Neural cell (in vitro differentiated cells): ENCODE measurements at regions not wholly inside any gene's neighbourhood (a gene's known extent, or its start where the extent isn't known, plus 50 kb on each side); places are given as distances from the start of the nearest gene placed in this dataset.

ENCODE experiments used
- H2AFZ ChIP-seq: fragments of 200-600, 300-800 bp; sonication (generic), shearing (Covaris generic); 2 replicates; pipeline ENCODE4 v1.6.0; 2014; ENCODE audit warnings: low read depth, mild to moderate bottlenecking, antibody characterized with exemption, low read length, moderate library complexity
- H3F3A ChIP-seq: fragments of 200-600 bp; shearing (Covaris generic); 2 replicates; pipeline ENCODE4 v1.6.1; 2016; ENCODE audit warnings: mild to moderate bottlenecking, moderate library complexity, mixed read lengths, antibody characterized with exemption, low read length; ENCODE audit not compliant: insufficient read depth, poor library complexity, severe bottlenecking
- H3K27ac ChIP-seq: fragments of 200-600, 300-800 bp; sonication (generic), shearing (Covaris generic); 2 replicates; pipeline ENCODE4 v1.5.1; 2014; ENCODE audit warnings: mild to moderate bottlenecking, low read length, moderate library complexity
- H3K27me3 ChIP-seq: fragments of 300-800, 200-600 bp; sonication (generic), shearing (Covaris generic); 2 replicates; pipeline ENCODE4 v1.6.0; 2014; ENCODE audit warnings: mild to moderate bottlenecking, low read depth, low read length, moderate library complexity; ENCODE audit not compliant: insufficient read depth
- H3K36me3 ChIP-seq: fragments of 300-800, 200-600 bp; sonication (generic), shearing (Covaris generic); 2 replicates; pipeline ENCODE4 v1.5.1; 2014; ENCODE audit warnings: mild to moderate bottlenecking, antibody characterized with exemption, low read length, moderate library complexity; ENCODE audit not compliant: insufficient read depth
- H3K4me2 ChIP-seq: fragments of 300-800, 200-600 bp; sonication (generic), shearing (Covaris generic); 2 replicates; pipeline ENCODE4 v1.6.0; 2014; ENCODE audit warnings: mild to moderate bottlenecking, low read length
- H3K4me3 ChIP-seq: fragments of 300-800, 200-600 bp; sonication (generic), shearing (Covaris generic); 2 replicates; pipeline ENCODE4 v1.5.1; 2014; ENCODE audit warnings: mild to moderate bottlenecking, low read length, moderate library complexity
- H3K79me2 ChIP-seq: fragments of 200-600 bp; shearing (Covaris generic); replicated peaks from 2 replicates; pipeline ENCODE4 v1.6.0; 2014; ENCODE audit warnings: mild to moderate bottlenecking, low read length, moderate library complexity; ENCODE audit not compliant: insufficient read depth
- H3K9ac ChIP-seq: fragments of 300-800, 200-600 bp; sonication (generic), shearing (Covaris generic); 2 replicates; pipeline ENCODE4 v1.6.1; 2016; ENCODE audit warnings: mild to moderate bottlenecking, low read length, mixed read lengths
- H3K9me2 ChIP-seq: fragments of 200-600 bp; shearing (Covaris generic); 2 replicates; pipeline ENCODE4 v1.6.1; 2016; ENCODE audit warnings: mild to moderate bottlenecking, low read length, mixed read lengths; ENCODE audit not compliant: insufficient read depth
- H3K9me3 ChIP-seq: fragments of 200-600, 300-800 bp; sonication (generic), shearing (Covaris generic); 2 replicates; pipeline ENCODE4 v1.6.1; 2016; ENCODE audit warnings: mild to moderate bottlenecking, mixed run types, low read length, moderate library complexity, mixed read lengths
- H4K20me1 ChIP-seq: fragments of 200-600 bp; shearing (Covaris generic); 2 replicates; pipeline ENCODE4 v1.6.1; 2016; ENCODE audit warnings: mild to moderate bottlenecking, mixed run types; ENCODE audit not compliant: insufficient read depth
- EP300 ChIP-seq: fragments of 450-650 bp; conservative IDR thresholded peaks from 2 replicates; pipeline ENCODE4 v1.6.1; 2014; ENCODE audit warnings: antibody characterized with exemption, mild to moderate bottlenecking, moderate library complexity; ENCODE audit not compliant: poor library complexity, severe bottlenecking
- EZH2 ChIP-seq: fragments of 200-600, 300-800 bp; shearing (Covaris generic), sonication (generic); IDR thresholded peaks from 2 replicates; pipeline ENCODE4 v1.6.1; 2014; ENCODE audit warnings: antibody characterized with exemption, low read length, borderline replicate concordance, mild to moderate bottlenecking; ENCODE audit not compliant: insufficient read depth, poor library complexity, severe bottlenecking
- MXI1 ChIP-seq: fragments of 450-650 bp; conservative IDR thresholded peaks from 2 replicates; pipeline ENCODE4 v1.6.1; 2014; ENCODE audit warnings: antibody characterized with exemption, mild to moderate bottlenecking; ENCODE audit not compliant: poor library complexity, severe bottlenecking
- POLR2AphosphoS5 ChIP-seq: IDR thresholded peaks from 2 replicates; pipeline ENCODE4 v1.6.1; 2012
- RAD21 ChIP-seq: fragments of 450-650 bp; conservative IDR thresholded peaks from 2 replicates; pipeline ENCODE4 v1.6.1; 2014; ENCODE audit warnings: antibody characterized with exemption, mild to moderate bottlenecking, moderate library complexity
- REST ChIP-seq: IDR thresholded peaks from 2 replicates; pipeline ENCODE4 v1.6.1; 2012; ENCODE audit warnings: borderline replicate concordance
- SMC3 ChIP-seq: fragments of 450-650 bp; conservative IDR thresholded peaks from 2 replicates; pipeline ENCODE4 v1.6.1; 2014; ENCODE audit warnings: antibody characterized with exemption, mild to moderate bottlenecking, moderate library complexity; ENCODE audit not compliant: poor library complexity
- TAF1 ChIP-seq: IDR thresholded peaks from 2 replicates; pipeline ENCODE4 v1.6.1; 2012; ENCODE audit warnings: low read depth
- TF ChIP-seq, protein P1 (sequence below): fragments of 450-650 bp; IDR thresholded peaks from 2 replicates; pipeline ENCODE4 v1.5.1; 2014; ENCODE audit warnings: antibody characterized with exemption, mild to moderate bottlenecking, moderate library complexity; ENCODE audit not compliant: poor library complexity, severe bottlenecking

DNA sequence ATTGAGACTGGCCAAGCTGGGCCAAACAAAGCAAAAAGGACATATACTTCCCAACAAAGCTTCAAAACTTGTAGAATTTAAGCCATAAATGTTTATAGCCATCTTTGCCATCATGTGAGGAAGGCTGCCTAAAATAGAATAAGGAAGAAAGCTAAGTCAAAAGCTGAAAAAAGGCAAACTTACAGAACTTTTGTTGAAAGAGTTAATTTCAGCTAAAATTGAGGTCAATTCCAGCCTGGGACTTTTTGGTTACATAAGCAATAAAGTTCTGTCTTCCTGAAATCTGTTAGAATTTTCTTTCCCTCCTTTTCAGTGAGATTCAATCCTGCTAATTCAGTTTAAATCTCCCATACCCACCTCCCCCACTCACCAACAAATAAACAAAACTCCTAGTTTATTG, 227.9 kb upstream of the MARCKS start:
- no peak overlapping the region for H2AFZ ChIP-seq
- no peak overlapping the region for H3K4me3 ChIP-seq
- no peaks in the 10 kb centered on the region for H3K9me2 ChIP-seq

GRCh38 chr6:113629975-113630737, 227.0 kb upstream of the MARCKS start:
- no peaks in the 10 kb centered on the region for H3K79me2 ChIP-seq
- H3K27me3 ChIP-seq, result no peaks in the 10 kb centered on the region
- H3K9ac ChIP-seq, result no peak overlapping the region
- H3K9me2 ChIP-seq, result no peaks in the 10 kb centered on the region
- H3K9me3 ChIP-seq, result no peaks in the 10 kb centered on the region
- no peak overlapping the region for H3K27ac ChIP-seq
- no peak overlapping the region for H2AFZ ChIP-seq
- TF ChIP-seq EP300 (no peak), MXI1 (no peak), RAD21 (no peak), POLR2AphosphoS5 (no peak), TAF1 (no peak), SMC3 (no peak), REST (no peak), EZH2 (no peak)
- TF ChIP-seq, protein P1, sequence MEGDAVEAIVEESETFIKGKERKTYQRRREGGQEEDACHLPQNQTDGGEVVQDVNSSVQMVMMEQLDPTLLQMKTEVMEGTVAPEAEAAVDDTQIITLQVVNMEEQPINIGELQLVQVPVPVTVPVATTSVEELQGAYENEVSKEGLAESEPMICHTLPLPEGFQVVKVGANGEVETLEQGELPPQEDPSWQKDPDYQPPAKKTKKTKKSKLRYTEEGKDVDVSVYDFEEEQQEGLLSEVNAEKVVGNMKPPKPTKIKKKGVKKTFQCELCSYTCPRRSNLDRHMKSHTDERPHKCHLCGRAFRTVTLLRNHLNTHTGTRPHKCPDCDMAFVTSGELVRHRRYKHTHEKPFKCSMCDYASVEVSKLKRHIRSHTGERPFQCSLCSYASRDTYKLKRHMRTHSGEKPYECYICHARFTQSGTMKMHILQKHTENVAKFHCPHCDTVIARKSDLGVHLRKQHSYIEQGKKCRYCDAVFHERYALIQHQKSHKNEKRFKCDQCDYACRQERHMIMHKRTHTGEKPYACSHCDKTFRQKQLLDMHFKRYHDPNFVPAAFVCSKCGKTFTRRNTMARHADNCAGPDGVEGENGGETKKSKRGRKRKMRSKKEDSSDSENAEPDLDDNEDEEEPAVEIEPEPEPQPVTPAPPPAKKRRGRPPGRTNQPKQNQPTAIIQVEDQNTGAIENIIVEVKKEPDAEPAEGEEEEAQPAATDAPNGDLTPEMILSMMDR, result no peak
- H3K4me3 ChIP-seq, result no peak overlapping the region
- no peaks in the 10 kb centered on the region for H3K36me3 ChIP-seq
- no peaks in the 10 kb centered on the region for H4K20me1 ChIP-seq
- no peak overlapping the region for H3K4me2 ChIP-seq
- no peaks in the 10 kb centered on the region for H3F3A ChIP-seq

More for the DNA sequence above, 227.9 kb upstream of the MARCKS start:
- Histone ChIP-seq H3K9me3 (no peaks in the 10 kb centered on the region), H3K27me3 (no peaks in the 10 kb centered on the region), H4K20me1 (no peaks in the 10 kb centered on the region), H3F3A (no peaks in the 10 kb centered on the region), H3K4me2 (no peak overlapping the region), H3K79me2 (no peaks in the 10 kb centered on the region), H3K27ac (no peak overlapping the region), H3K9ac (no peak overlapping the region), H3K36me3 (no peaks in the 10 kb centered on the region)
- no peak for TF ChIP-seq REST
